H9 (cell line): ENCODE measurements at regions not wholly inside any gene's neighbourhood (a gene's known extent, or its start where the extent isn't known, plus 50 kb on each side); places are given as distances from the start of the nearest gene placed in this dataset.

ENCODE experiments used
- DNase-seq: peaks from one replicate; pipeline ENCODE4 v3.0.0-alpha.2; 2017
- H2AFZ ChIP-seq: one replicate; pipeline ENCODE4 v1.6.1; 2013; ENCODE audit warnings: mild to moderate bottlenecking, low read length, control low read depth, moderate library complexity
- H2AK5ac ChIP-seq: 2 replicates; pipeline ENCODE4 v1.6.1; 2013; ENCODE audit warnings: low read length, control low read depth, mixed read lengths; ENCODE audit not compliant: insufficient read length
- H2BK120ac ChIP-seq: one replicate; pipeline ENCODE4 v1.6.1; 2013; ENCODE audit warnings: low read depth, mild to moderate bottlenecking, low read length, control low read depth, inconsistent platforms; ENCODE audit not compliant: poor library complexity, severe bottlenecking
- H2BK12ac ChIP-seq: 2 replicates; pipeline ENCODE4 v1.6.1; 2013; ENCODE audit warnings: low read length, control low read depth, mixed read lengths, low read depth; ENCODE audit not compliant: insufficient read length
- H2BK15ac ChIP-seq: 2 replicates; pipeline ENCODE4 v1.6.1; 2013; ENCODE audit warnings: low read depth, low read length, control low read depth
- H2BK20ac ChIP-seq: one replicate; pipeline ENCODE4 v1.6.1; 2013; ENCODE audit warnings: low read depth, mild to moderate bottlenecking, low read length, control low read depth, inconsistent platforms; ENCODE audit not compliant: poor library complexity, severe bottlenecking
- H2BK5ac ChIP-seq: 2 replicates; pipeline ENCODE4 v1.6.1; 2013; ENCODE audit warnings: low read length, control low read depth, mixed read lengths; ENCODE audit not compliant: insufficient read length
- H3K14ac ChIP-seq: 2 replicates; pipeline ENCODE4 v1.6.1; 2013; ENCODE audit warnings: low read length, control low read depth; ENCODE audit not compliant: insufficient read depth
- H3K18ac ChIP-seq: 2 replicates; pipeline ENCODE4 v1.6.1; 2013; ENCODE audit warnings: low read depth, mild to moderate bottlenecking, mixed read lengths, low read length, control low read depth; ENCODE audit not compliant: insufficient read length
- H3K23ac ChIP-seq: 2 replicates; pipeline ENCODE4 v1.6.1; 2013; ENCODE audit warnings: low read length, control low read depth, mixed read lengths, low read depth; ENCODE audit not compliant: insufficient read length
- H3K23me2 ChIP-seq: 2 replicates; pipeline ENCODE4 v1.6.1; 2013; ENCODE audit warnings: low read depth, mild to moderate bottlenecking, mixed read lengths, low read length, control low read depth; ENCODE audit not compliant: insufficient read length, poor library complexity, severe bottlenecking
- H3K27ac ChIP-seq: 2 replicates; pipeline ENCODE4 v1.5.1; 2013; ENCODE audit warnings: low read length, control low read depth, mixed read lengths, low read depth; ENCODE audit not compliant: insufficient read length
- H3K27me3 ChIP-seq: 2 replicates; pipeline ENCODE4 v1.6.1; 2013; ENCODE audit warnings: low read length, control low read depth, inconsistent platforms; ENCODE audit not compliant: insufficient read depth
- H3K4ac ChIP-seq: 2 replicates; pipeline ENCODE4 v1.6.1; 2013; ENCODE audit warnings: low read depth, mild to moderate bottlenecking, control low read depth, inconsistent platforms, low read length, moderate library complexity
- H3K4me1 ChIP-seq: 2 replicates; pipeline ENCODE4 v1.6.1; 2013; ENCODE audit warnings: low read length, control low read depth, inconsistent platforms; ENCODE audit not compliant: insufficient read depth
- H3K4me2 ChIP-seq: 2 replicates; pipeline ENCODE4 v1.6.1; 2013; ENCODE audit warnings: low read length, control low read depth, mixed read lengths; ENCODE audit not compliant: insufficient read length, insufficient read depth
- H3K56ac ChIP-seq: 2 replicates; pipeline ENCODE4 v1.6.1; 2013; ENCODE audit warnings: low read depth, mild to moderate bottlenecking, mixed read lengths, low read length, control low read depth; ENCODE audit not compliant: insufficient read length
- H3K79me1 ChIP-seq: 2 replicates; pipeline ENCODE4 v1.6.1; 2013; ENCODE audit warnings: low read depth, mild to moderate bottlenecking, moderate library complexity, low read length, control low read depth, inconsistent platforms; ENCODE audit not compliant: insufficient read depth, poor library complexity, severe bottlenecking
- H3K79me2 ChIP-seq: 2 replicates; pipeline ENCODE4 v1.6.1; 2013; ENCODE audit warnings: low read length, control low read depth, inconsistent platforms; ENCODE audit not compliant: insufficient read depth
- H3K9ac ChIP-seq: 2 replicates; pipeline ENCODE4 v1.6.1; 2013; ENCODE audit warnings: low read length, control low read depth, mixed read lengths; ENCODE audit not compliant: insufficient read length; ENCODE audit errors: extremely low read depth
- H3K9me3 ChIP-seq: one replicate; pipeline ENCODE4 v1.6.1; 2013; ENCODE audit warnings: low read depth, low read length, inconsistent platforms; ENCODE audit not compliant: control insufficient read depth
- H3T11ph ChIP-seq: one replicate; pipeline ENCODE4 v1.6.1; 2013; ENCODE audit warnings: mild to moderate bottlenecking, low read length, control low read depth, inconsistent platforms
- H4K20me1 ChIP-seq: one replicate; pipeline ENCODE4 v1.6.1; 2013; ENCODE audit not compliant: control insufficient read depth, insufficient read length, insufficient read depth
- H4K5ac ChIP-seq: 2 replicates; pipeline ENCODE4 v1.6.1; 2013; ENCODE audit warnings: low read depth, mild to moderate bottlenecking, mixed read lengths, low read length, control low read depth; ENCODE audit not compliant: insufficient read length
- H4K8ac ChIP-seq: replicated peaks from 2 replicates; pipeline ENCODE4 v1.6.1; 2013; ENCODE audit warnings: low read length, control low read depth, mixed read lengths, low read depth; ENCODE audit not compliant: insufficient read length
- H4K91ac ChIP-seq: 2 replicates; pipeline ENCODE4 v1.6.1; 2013; ENCODE audit warnings: low read depth, mild to moderate bottlenecking, moderate library complexity, mixed read lengths, low read length, control low read depth; ENCODE audit not compliant: insufficient read length
- H3K27ac Mint-ChIP-seq, 3 experiments: 2 replicates in 2 of 3; 3 replicates in 1 of 3; pipeline ENCODE4 v1.8.0; 2020 to 2021; ENCODE audit warnings: mixed read lengths in 3 of 3, mild to moderate bottlenecking in 1 of 3, moderate library complexity in 1 of 3
- H3K27me3 Mint-ChIP-seq: 2 replicates; pipeline ENCODE4 v1.8.0; 2021; ENCODE audit warnings: low read depth, mild to moderate bottlenecking, moderate library complexity, mixed read lengths
- H3K36me3 Mint-ChIP-seq, 3 experiments: 2 replicates in 2 of 3; 3 replicates in 1 of 3; pipeline ENCODE4 v1.8.0; 2020 to 2021; ENCODE audit warnings: low read depth in 3 of 3, mixed read lengths in 3 of 3; ENCODE audit not compliant: insufficient read depth in 1 of 3
- H3K4me1 Mint-ChIP-seq, 2 experiments: 2 replicates each; pipeline ENCODE4 v1.8.0; 2020; ENCODE audit warnings: mixed read lengths in 2 of 2
- H3K4me3 Mint-ChIP-seq, 2 experiments: 2 replicates in 1 of 2; 3 replicates in 1 of 2; pipeline ENCODE4 v1.8.0; 2020 to 2021; ENCODE audit warnings: mild to moderate bottlenecking in 2 of 2, mixed read lengths in 2 of 2, moderate library complexity in 1 of 2
- H3K9me3 Mint-ChIP-seq, 2 experiments: 2 replicates in 1 of 2; 3 replicates in 1 of 2; pipeline ENCODE4 v1.8.0; 2020; ENCODE audit warnings: mild to moderate bottlenecking in 2 of 2, mixed read lengths in 2 of 2, moderate library complexity in 1 of 2
- CTCF ChIP-seq: fragments of 200-600 bp; sonication (generic); conservative IDR thresholded peaks from 3 replicates; pipeline ENCODE4 v1.8.0; 2021; ENCODE audit warnings: antibody characterized with exemption, mild to moderate bottlenecking
- WGBS: extraction: QIAGEN DNeasy Blood & Tissue Kit; methylation state at CpG from one replicate; pipeline ENCODE4 v1.1.7; 2013; ENCODE audit warnings: missing lambda C conversion rate, low lambda C conversion rate, mixed read lengths; ENCODE audit not compliant: insufficient read length; ENCODE audit errors: extremely low coverage; 5-methylcytosine and 5-hydroxymethylcytosine counted together

GRCh38 chr4:82255657-82256056 is 118.1 kb downstream of the HNRNPD start:
- Histone ChIP-seq H2BK15ac (no peak overlapping the region), H3K27ac (no peak overlapping the region), H3T11ph (no peak overlapping the region), H3K4ac (no peak overlapping the region), H3K56ac (no peak overlapping the region), H4K5ac (no peak overlapping the region), H2AFZ (no peak overlapping the region), H2AK5ac (no peak overlapping the region), H3K79me1 (no peaks in the 10 kb centered on the region), H3K4me1 (no peaks in the 10 kb centered on the region), H3K9me3 (no peaks in the 10 kb centered on the region), H4K91ac (no peak overlapping the region), H4K8ac (no peak overlapping the region), H3K14ac (no peak overlapping the region), H3K9ac (no peak overlapping the region), H3K23me2 (no peaks in the 10 kb centered on the region), H2BK12ac (no peak overlapping the region), H2BK20ac (no peak overlapping the region), H2BK120ac (no peak overlapping the region), H3K18ac (no peak overlapping the region), H3K23ac (no peak overlapping the region), H3K4me2 (no peak overlapping the region), H3K79me2 (no peaks in the 10 kb centered on the region), H3K27me3 (no peaks in the 10 kb centered on the region), H2BK5ac (no peak overlapping the region), H4K20me1 (no peaks in the 10 kb centered on the region)
- no peak for TF ChIP-seq CTCF
- Mint-ChIP-seq H3K27ac (no peak overlapping the region), H3K27me3 (0 out of 2 replicates have a peak, but pooled peaks cover 1% of the 10 kb centered on the region), H3K4me3 (no peak overlapping the region), H3K9me3 (no peaks in the 10 kb centered on the region), H3K36me3 (no peaks in the 10 kb centered on the region), H3K4me1 (no peaks in the 10 kb centered on the region)
- DNase-seq: no peak
- WGBS: no CpG with 5 or more reads among the region's 1 CpG
